Epithelial cell of proximal tubule (primary cell): ENCODE measurements at regions not wholly inside any gene's neighbourhood (a gene's known extent, or its start where the extent isn't known, plus 50 kb on each side); places are given as distances from the start of the nearest gene placed in this dataset.

Source experiments
- DNase-seq: peaks from one replicate; pipeline ENCODE4 v3.0.0-alpha.2; 2011; ENCODE audit warnings: low read depth
- H3K4me3 ChIP-seq: 2 replicates; pipeline ENCODE4 v1.5.1; 2011; ENCODE audit warnings: low read depth, mild to moderate bottlenecking, low read length
- CTCF ChIP-seq: conservative IDR thresholded peaks from 2 replicates; pipeline ENCODE4 v1.5.1; 2012; ENCODE audit warnings: low read depth, mild to moderate bottlenecking, low read length

- no peak for DNase-seq
- TF ChIP-seq CTCF, result no peak
- no peak overlapping the region for H3K4me3 ChIP-seq
Observed at GRCh38 chr15:67003586-67003985, 61.8 kb upstream of the SMAD3 start.

GRCh38 chr15:67004142-67004541, 61.3 kb upstream of the SMAD3 start:
- H3K4me3 ChIP-seq, result no peak overlapping the region
- TF ChIP-seq CTCF, result no peak
- DNase-seq, result no peak

GRCh38 chr15:67005294-67005996, 60.0 kb upstream of the SMAD3 start:
- DNase-seq, result no peak

GRCh38 chr15:67006083-67007065, 59.0 kb upstream of the SMAD3 start:
- no peak for DNase-seq
- no peak for TF ChIP-seq CTCF
- no peak overlapping the region for H3K4me3 ChIP-seq

More at GRCh38 chr15:67005294-67005996, 60.0 kb upstream of the SMAD3 start:
- no peak overlapping the region for H3K4me3 ChIP-seq
- TF ChIP-seq CTCF, result no peak

- no peak for DNase-seq
- no peak for TF ChIP-seq CTCF
- H3K4me3 ChIP-seq, result no peak overlapping the region
Observed at GRCh38 chr15:67009576-67010569, 55.5 kb upstream of the SMAD3 start.

- no peak for TF ChIP-seq CTCF
- DNase-seq, result no peak
Observed at GRCh38 chr15:67010898-67011616, 54.3 kb upstream of the SMAD3 start.

More at GRCh38 chr15:67010898-67011616, 54.3 kb upstream of the SMAD3 start:
- no peak overlapping the region for H3K4me3 ChIP-seq
